ENCODE measurements at regions not wholly inside any gene's neighbourhood (a gene's known extent, or its start where the extent isn't known, plus 50 kb on each side); places are given as distances from the start of the nearest gene placed in this dataset.

DNA sequence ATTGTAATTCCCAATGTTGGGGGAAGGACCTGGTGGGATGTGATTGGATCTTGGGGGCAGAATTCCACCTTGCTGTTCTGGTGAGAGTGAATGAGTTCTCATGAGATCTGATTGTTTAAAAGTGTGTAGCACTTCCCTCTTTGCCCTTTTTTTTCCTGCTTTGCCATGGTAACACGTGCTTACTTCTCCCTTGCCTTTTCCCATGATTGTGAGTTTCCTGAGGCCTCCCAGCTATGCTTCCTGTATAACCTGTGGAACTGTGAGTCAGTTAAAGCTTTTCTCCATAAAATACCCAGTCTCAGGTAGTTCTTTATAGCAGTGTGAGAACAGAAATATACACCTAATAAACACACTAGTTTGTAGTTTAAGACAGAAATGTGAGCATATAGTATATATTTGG is 166.8 kb upstream of the MAGI2 start:
- WGBS (ENCODE audit: insufficient coverage, low coverage, low lambda C conversion rate, missing lambda C conversion rate), result 35% methylated on average over 1 of the region's 1 CpG
- no peaks in the 10 kb centered on the region for H3K36me3 ChIP-seq
- H3K4me3 ChIP-seq, result no peak overlapping the region
- DNase-seq, result no peak
- no peaks in the 10 kb centered on the region for H3K4me1 ChIP-seq
- H3K27ac ChIP-seq, result no peak overlapping the region
- no peak for ATAC-seq
- no peaks in the 10 kb centered on the region for H3K27me3 ChIP-seq
- no peaks in the 10 kb centered on the region for H3K9me3 ChIP-seq
- TF ChIP-seq CTCF (IDR thresholded peaks at IDR 0.05), result no peak
- no peak for TF ChIP-seq POLR2A (IDR thresholded peaks at IDR 0.05)
- intact Hi-C loops (cut with DNase I), result no loop called here

- intact Hi-C loops (cut with DNase I), result no loop called here
- no peaks in the 10 kb centered on the region for H3K36me3 ChIP-seq
- no peaks in the 10 kb centered on the region for H3K4me1 ChIP-seq
- no peaks in the 10 kb centered on the region for H3K9me3 ChIP-seq
- H3K27me3 ChIP-seq, result no peaks in the 10 kb centered on the region
- ATAC-seq (no peak), DNase-seq (no peak)
- no peak overlapping the region for H3K4me3 ChIP-seq
- WGBS (ENCODE audit: insufficient coverage, low coverage, low lambda C conversion rate, missing lambda C conversion rate), result 100% methylated on average over 1 of the region's 3 CpGs
- no peak overlapping the region for H3K27ac ChIP-seq
- no peak for TF ChIP-seq CTCF (IDR thresholded peaks at IDR 0.05)
- TF ChIP-seq POLR2A (IDR thresholded peaks at IDR 0.05), result no peak
These were observed 165.7 kb upstream of the MAGI2 start for GRCh38 chr7:79619216-79619615.

DNA sequence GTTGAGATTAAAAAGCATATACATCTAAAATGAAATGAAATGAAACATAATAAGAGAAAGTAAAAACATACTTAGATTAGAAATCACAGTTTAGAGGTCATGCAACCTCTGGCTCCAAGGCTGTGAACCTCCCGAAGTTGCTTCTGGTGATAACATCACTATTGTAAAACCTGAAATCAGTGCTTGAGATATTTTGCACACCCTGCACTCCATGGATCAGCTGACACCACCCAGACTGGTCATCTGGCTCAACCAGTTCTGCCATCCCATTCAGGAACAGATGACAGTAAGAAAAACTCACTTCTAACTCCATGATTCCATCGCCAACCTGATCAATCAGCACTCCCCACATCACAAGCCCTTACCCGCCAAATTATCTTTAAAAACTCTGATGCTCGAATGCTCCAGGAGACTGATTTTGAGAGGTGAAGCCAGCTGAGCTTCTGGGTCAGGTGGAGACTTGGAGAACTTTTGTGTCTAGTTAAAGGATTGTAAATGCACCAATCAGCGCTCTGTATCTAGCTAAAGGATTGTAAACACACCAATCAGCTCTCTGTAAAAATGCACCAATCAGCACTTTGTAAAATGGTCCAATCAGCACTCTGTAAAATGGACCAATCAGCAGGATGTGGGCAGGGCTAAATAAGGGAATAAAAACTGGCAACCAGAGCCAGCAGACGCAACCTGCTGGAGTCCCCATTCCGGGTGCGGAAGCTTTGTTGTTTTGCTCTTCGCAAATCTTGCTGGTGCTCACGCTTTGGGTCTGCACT is 162.6 kb upstream of the MAGI2 start:
- Histone ChIP-seq H3K27me3 (no peaks in the 10 kb centered on the region), H3K9me3 (no peaks in the 10 kb centered on the region), H3K4me1 (no peaks in the 10 kb centered on the region), H3K4me3 (no peak overlapping the region), H3K36me3 (no peaks in the 10 kb centered on the region), H3K27ac (no peak overlapping the region)
- DNase-seq (no peak), ATAC-seq (no peak)
- 87% methylated on average over 9 of the region's 10 CpGs for WGBS (ENCODE audit: insufficient coverage, low coverage, low lambda C conversion rate, missing lambda C conversion rate)
- intact Hi-C loops (cut with DNase I), result no loop called here
- TF ChIP-seq POLR2A (IDR thresholded peaks at IDR 0.05), result no peak
- TF ChIP-seq CTCF (IDR thresholded peaks at IDR 0.05), result no peak

- ATAC-seq (no peak), DNase-seq (no peak)
- Histone ChIP-seq H3K27ac (no peak overlapping the region), H3K4me3 (no peak overlapping the region), H3K4me1 (no peaks in the 10 kb centered on the region), H3K27me3 (no peaks in the 10 kb centered on the region), H3K9me3 (no peaks in the 10 kb centered on the region), H3K36me3 (no peaks in the 10 kb centered on the region)
- WGBS (ENCODE audit: insufficient coverage, low coverage, low lambda C conversion rate, missing lambda C conversion rate), result 61% methylated on average over 3 of the region's 3 CpGs
- TF ChIP-seq CTCF (IDR thresholded peaks at IDR 0.05) (no peak), POLR2A (IDR thresholded peaks at IDR 0.05) (no peak)
- intact Hi-C loops (cut with DNase I), result no loop called here
These were observed 162.0 kb upstream of the MAGI2 start for GRCh38 chr7:79615466-79615865.

Measured in right lobe of liver (tissue), 6 donors.